Muscle layer of duodenum (tissue), 2 donors: ENCODE measurements at regions not wholly inside any gene's neighbourhood (a gene's known extent, or its start where the extent isn't known, plus 50 kb on each side); places are given as distances from the start of the nearest gene placed in this dataset.
A peak's percentile ranks its signal among the peaks of the same experiment; 100 is the strongest.

Source experiments
- H3K27ac ChIP-seq: one replicate; pipeline ENCODE4 v1.7.0; 2013; ENCODE audit warnings: mild to moderate bottlenecking, low read length
- H3K27me3 ChIP-seq: one replicate; pipeline ENCODE4 v1.7.0; 2013; ENCODE audit warnings: low read depth, mild to moderate bottlenecking, control low read depth, low read length
- H3K36me3 ChIP-seq, 2 donors: one replicate each; pipeline ENCODE4 v1.7.0; 2013; ENCODE audit warnings: low read length in 2 of 2, control low read depth in 1 of 2, mild to moderate bottlenecking in 1 of 2; ENCODE audit not compliant: insufficient read depth in 2 of 2, control insufficient read depth in 1 of 2
- H3K4me1 ChIP-seq, 2 donors: one replicate each; pipeline ENCODE4 v1.7.0; 2013; ENCODE audit warnings: low read length in 2 of 2, mild to moderate bottlenecking in 2 of 2, control low read depth in 1 of 2, moderate library complexity in 1 of 2; ENCODE audit not compliant: insufficient read depth in 2 of 2, control insufficient read depth in 1 of 2
- H3K4me3 ChIP-seq, 2 donors: one replicate each; pipeline ENCODE4 v1.7.0; 2013; ENCODE audit warnings: low read length in 2 of 2, low read depth in 1 of 2, mild to moderate bottlenecking in 1 of 2
- H3K9me3 ChIP-seq, 2 donors: one replicate each; pipeline ENCODE4 v1.7.0; 2013; ENCODE audit warnings: low read length in 2 of 2, control low read depth in 1 of 2, mild to moderate bottlenecking in 1 of 2; ENCODE audit not compliant: control insufficient read depth in 1 of 2
- donor health status: healthy.

DNA sequence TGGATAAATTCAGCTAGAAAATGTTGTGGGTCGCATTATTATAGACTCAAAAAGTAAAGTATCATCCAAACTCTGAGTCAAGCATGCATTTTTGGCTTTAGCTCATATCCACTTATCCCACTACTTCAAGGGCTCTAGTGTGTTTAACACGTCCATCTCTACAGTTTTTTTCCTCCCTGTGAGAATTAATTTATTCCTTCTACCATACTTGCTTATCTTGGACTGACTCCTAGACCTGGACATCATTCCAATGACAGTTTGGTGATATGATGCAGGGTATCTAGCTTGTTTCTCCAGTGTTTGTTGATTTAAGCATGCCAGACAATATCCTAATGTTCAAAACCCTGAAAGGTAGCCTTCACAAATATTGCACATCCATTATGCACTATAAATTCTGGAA is 1037.1 kb upstream of the INTU start:
- Histone ChIP-seq H3K9me3 (peaks cover 0 to 6% of the 10 kb centered on the region in 2 donors), H3K4me1 (no peaks in the 10 kb centered on the region), H3K36me3 (no peaks in the 10 kb centered on the region), H3K27me3 (no peaks in the 10 kb centered on the region), H3K27ac (no peak overlapping the region), H3K4me3 (no peak overlapping the region)

DNA sequence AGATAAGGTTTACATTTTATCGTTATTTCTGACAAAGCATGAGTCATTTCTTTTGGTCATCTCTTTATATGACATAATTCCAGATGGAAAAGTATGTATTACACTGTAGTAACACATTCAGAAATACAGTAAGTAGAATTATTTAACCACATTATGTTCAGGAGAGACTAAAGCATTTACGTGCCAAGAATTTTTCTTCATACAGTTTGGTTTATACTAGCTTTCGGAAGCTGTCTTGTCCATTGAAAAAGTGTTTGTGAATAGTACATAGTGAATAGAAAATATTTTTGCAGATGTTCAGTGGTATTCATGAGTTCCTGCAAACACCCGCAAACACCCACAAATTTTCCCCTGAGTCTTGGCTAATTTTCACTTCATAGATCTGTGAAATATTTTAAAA is 1033.0 kb upstream of the INTU start:
- H3K27me3 ChIP-seq: no peaks in the 10 kb centered on the region
- H3K4me1 ChIP-seq: no peaks in the 10 kb centered on the region
- H3K9me3 ChIP-seq: no peaks in the 10 kb centered on the region
- no peak overlapping the region for H3K27ac ChIP-seq
- no peaks in the 10 kb centered on the region for H3K36me3 ChIP-seq
- no peak overlapping the region for H3K4me3 ChIP-seq

DNA sequence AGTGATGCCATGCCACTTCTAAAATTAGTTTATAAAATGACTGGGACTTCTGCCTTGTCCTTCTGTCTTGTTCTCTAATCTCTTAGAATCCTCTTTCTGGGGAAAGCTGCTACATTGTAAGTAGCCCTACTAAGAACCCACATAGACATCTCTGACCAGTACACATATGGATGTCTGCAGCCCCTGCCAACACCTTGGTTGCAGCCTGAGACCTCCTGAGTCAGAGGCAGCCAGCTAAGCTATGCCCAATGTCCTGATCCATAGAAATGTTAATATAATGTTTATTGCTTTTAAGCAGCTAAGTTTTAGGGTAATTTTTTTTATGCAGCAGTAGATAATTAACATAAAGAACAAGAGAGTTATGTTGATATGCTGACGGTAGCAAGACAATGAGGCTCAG is 1029.5 kb upstream of the INTU start:
- no peaks in the 10 kb centered on the region for H3K27me3 ChIP-seq
- no peaks in the 10 kb centered on the region for H3K36me3 ChIP-seq
- no peak overlapping the region for H3K4me3 ChIP-seq
- no peak overlapping the region for H3K27ac ChIP-seq
- H3K9me3 ChIP-seq: no peaks in the 10 kb centered on the region
- no peaks in the 10 kb centered on the region for H3K4me1 ChIP-seq

DNA sequence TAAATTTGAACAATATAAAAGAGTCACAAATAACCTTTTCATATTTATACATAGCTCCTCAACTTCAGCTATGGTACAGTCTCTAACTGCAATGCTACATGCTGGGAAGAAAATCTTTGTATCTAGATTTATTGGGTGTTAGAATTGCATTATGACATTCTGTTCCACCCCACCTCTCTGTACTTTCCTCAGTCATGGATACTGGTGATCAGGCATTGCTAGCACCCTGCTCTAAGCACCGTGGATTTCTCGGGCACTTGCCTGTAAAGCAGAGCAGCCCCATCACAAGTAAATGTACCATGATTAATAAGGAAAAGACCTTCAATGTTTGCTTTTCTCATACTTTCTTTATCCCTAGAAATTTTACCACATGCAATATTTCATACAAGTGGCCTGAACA is 1028.9 kb upstream of the INTU start:
- Histone ChIP-seq H3K27ac (no peak overlapping the region), H3K9me3 (no peaks in the 10 kb centered on the region), H3K27me3 (no peaks in the 10 kb centered on the region), H3K4me3 (no peak overlapping the region), H3K4me1 (no peaks in the 10 kb centered on the region), H3K36me3 (no peaks in the 10 kb centered on the region)

DNA sequence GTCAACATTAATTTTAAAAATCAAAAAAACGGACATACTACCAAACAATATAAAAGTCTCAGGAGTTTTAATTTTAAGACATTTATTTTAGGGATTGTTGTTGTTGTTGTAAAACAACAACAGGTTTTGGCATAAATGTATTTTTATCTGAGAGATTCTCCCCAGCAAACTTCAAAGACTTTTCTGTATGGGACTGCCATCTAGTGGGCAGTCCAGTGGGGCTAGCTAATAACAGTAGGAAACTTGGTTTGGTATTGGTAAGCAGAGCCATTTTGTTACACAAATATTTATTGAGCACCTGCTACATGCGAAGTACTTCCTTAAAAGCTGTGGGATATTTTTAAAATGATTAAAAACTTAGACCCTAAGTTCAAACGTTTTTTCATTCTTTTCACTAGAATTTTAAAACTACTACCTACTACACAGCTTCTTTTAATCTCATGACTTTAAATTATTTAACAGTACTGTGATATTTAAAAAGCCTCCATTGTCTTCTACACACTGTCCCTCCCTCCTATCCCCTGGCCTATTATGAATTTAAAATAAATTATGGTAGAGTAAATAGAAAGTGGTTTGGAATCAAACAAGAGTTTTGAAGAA is 1028.4 kb upstream of the INTU start:
- Histone ChIP-seq H3K4me1 (no peaks in the 10 kb centered on the region), H3K27ac (no peak overlapping the region), H3K36me3 (no peaks in the 10 kb centered on the region), H3K9me3 (no peaks in the 10 kb centered on the region), H3K4me3 (no peak overlapping the region), H3K27me3 (no peaks in the 10 kb centered on the region)

DNA sequence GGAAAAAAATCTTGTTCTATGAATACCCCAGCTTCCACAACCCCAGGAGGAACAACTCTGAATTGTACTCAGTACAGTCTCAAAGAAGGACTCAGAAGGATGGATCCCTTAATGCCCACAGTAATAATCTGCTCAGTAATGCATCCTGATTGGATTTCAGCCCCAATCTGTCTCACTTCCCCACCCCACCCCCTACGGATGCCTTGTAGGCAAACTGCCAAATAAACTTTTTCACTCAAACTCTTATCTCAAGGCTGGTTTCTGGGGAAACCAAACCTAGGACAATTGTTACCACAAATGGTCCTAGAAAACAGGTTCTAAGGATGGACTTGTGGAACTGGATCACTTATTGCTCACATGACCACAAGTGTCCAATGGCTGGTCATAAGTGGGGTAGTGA is 1021.8 kb upstream of the INTU start:
- Histone ChIP-seq H3K9me3 (no peaks in the 10 kb centered on the region), H3K4me1 (no peaks in the 10 kb centered on the region), H3K4me3 (no peak overlapping the region), H3K36me3 (no peaks in the 10 kb centered on the region), H3K27me3 (no peaks in the 10 kb centered on the region), H3K27ac (no peak overlapping the region)

DNA sequence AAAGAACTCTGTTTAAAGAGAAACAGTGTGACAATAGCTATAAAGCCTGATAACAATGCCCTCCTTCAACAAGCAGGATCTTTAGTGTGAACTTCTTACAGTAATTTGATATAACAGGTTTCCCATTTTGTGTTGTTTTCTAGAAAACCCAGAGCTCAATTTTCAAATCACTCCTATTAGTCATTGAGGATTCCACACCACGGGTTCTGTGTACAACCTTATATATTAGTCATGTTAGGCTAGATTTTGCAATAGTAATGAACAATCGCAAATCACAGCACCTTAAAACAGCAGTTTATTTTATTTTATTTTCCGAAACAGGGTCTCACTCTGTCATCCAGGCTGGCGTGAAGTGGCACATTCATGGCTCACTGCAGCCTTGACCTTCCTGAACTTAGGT is 1020.9 kb upstream of the INTU start:
- H3K4me3 ChIP-seq: no peak overlapping the region
- H3K27ac ChIP-seq: no peak overlapping the region
- no peaks in the 10 kb centered on the region for H3K27me3 ChIP-seq
- H3K36me3 ChIP-seq: no peaks in the 10 kb centered on the region
- no peaks in the 10 kb centered on the region for H3K9me3 ChIP-seq
- no peaks in the 10 kb centered on the region for H3K4me1 ChIP-seq

DNA sequence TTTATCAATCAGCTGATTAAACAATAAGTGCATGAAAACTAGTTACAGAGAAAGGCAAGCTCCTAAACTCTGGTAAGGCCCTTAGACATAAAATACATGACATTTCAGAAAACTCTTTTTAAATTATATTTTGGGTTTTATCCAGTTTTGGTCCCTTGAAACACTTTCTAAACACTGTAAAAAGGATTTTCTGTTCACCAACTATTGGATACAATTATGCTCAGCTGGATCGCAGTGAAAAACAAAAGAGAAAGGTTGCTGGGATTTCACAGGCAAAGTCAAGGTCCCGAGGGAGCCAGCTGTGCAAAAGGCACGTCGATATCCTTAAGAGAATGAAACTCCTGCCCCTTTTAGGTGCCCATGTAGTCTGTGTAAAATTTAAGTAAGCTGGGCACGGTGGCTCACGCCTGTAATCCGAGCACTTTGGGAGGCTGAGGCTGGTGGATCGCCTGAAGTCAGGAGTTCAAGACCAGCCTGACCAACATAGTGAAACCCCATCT is 1018.4 kb upstream of the INTU start:
- no peaks in the 10 kb centered on the region for H3K9me3 ChIP-seq
- H3K36me3 ChIP-seq: no peaks in the 10 kb centered on the region
- H3K4me1 ChIP-seq: no peaks in the 10 kb centered on the region
- no peak overlapping the region for H3K27ac ChIP-seq
- no peak overlapping the region for H3K4me3 ChIP-seq
- no peaks in the 10 kb centered on the region for H3K27me3 ChIP-seq

DNA sequence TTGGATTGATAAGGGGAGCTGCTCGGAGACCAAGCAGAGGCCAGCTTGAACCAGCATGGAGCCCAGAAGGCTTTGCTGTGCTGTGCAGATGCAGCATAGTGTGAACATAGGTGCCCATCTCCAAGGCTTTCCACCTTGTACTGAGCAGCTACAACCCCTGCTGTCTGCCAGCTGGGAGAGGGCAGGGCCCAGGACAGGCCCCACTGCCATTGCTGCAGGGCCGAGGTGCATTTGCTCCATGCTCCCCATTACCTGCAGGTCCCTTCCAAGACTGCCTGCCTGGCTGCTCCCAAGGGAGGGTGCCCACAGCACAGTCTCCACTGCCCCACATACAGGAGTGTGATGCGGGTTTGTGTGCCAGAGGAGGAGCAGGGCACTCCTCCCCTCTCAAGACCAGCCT is 1016.0 kb upstream of the INTU start:
- no peaks in the 10 kb centered on the region for H3K36me3 ChIP-seq
- no peak overlapping the region for H3K27ac ChIP-seq
- H3K9me3 ChIP-seq: no peaks in the 10 kb centered on the region
- H3K4me3 ChIP-seq: no peak overlapping the region
- H3K27me3 ChIP-seq: no peaks in the 10 kb centered on the region
- H3K4me1 ChIP-seq: no peaks in the 10 kb centered on the region

DNA sequence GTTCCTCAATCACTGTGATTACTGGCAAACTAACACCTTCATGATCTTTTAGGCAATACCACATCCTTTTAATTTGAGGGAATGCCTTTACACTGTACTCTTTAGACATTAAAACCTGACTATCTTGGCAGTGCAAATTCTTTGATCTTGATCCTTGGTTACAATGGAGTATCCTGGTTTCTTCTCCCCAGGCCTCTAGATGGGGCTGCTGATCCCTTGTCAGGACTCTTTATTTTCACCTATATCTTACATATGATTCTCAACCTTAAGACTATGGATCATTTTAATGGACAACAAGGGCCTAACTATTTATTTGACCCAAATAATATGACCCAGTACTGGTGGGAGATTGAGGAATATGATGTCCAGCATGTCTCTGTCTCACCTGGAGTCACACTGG is 1005.5 kb upstream of the INTU start:
- no peaks in the 10 kb centered on the region for H3K27me3 ChIP-seq
- H3K36me3 ChIP-seq: no peaks in the 10 kb centered on the region
- H3K4me1 ChIP-seq: no peaks in the 10 kb centered on the region
- H3K4me3 ChIP-seq: no peak overlapping the region
- no peak overlapping the region for H3K27ac ChIP-seq
- no peaks in the 10 kb centered on the region for H3K9me3 ChIP-seq

DNA sequence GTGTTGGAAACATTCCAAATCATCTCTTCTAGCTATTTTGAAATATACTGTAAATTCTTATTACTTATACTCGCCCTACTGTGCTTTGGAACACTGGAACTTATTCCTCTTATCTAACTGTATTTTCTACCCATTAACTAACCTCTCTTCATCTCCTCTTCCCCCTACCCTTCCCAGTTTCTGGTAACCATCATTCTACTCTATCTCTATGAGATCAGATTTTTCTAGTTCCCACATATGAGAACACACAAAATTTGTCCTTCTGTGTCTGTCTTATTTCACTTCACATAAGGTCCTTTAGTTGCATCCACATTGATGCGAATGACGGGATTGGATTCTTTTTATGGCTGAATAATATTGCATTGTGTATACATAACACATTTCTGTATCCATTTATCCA is 1003.8 kb upstream of the INTU start:
- H3K27me3 ChIP-seq: no peaks in the 10 kb centered on the region
- no peak overlapping the region for H3K27ac ChIP-seq
- H3K9me3 ChIP-seq: no peaks in the 10 kb centered on the region
- no peaks in the 10 kb centered on the region for H3K4me1 ChIP-seq
- no peak overlapping the region for H3K4me3 ChIP-seq
- no peaks in the 10 kb centered on the region for H3K36me3 ChIP-seq

DNA sequence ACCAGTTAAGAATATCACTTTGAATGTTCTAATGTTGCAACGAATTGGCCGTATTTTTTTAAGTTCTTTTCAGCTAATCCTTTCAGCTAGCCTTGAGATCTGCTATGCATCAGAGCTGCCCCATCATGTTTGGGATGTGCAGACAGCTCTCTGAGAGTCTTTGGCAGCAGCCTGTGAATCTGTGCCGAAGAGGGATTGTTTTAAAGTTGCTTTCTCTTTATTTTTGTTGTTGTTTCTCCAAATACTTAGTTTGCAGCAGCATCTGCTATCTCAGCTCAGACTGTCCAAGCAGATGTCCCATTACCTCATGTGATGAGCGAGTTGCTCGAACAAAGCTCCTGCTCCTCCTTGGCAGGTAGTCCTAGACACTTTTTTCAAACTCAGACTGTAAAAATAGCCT is 1002.5 kb upstream of the INTU start:
- Histone ChIP-seq H3K4me1 (no peaks in the 10 kb centered on the region), H3K4me3 (peak overlapping the region in 1 of 2 donors; percentile 32), H3K36me3 (no peaks in the 10 kb centered on the region), H3K9me3 (no peaks in the 10 kb centered on the region), H3K27ac (no peak overlapping the region), H3K27me3 (no peaks in the 10 kb centered on the region)
